ENCODE measurements at regions not wholly inside any gene's neighbourhood (a gene's known extent, or its start where the extent isn't known, plus 50 kb on each side); places are given as distances from the start of the nearest gene placed in this dataset. TPM values are rescaled to one million over a fixed set of nuclear protein-coding genes. Genes with fewer than 3 reads are reported as not detected.

DNA sequence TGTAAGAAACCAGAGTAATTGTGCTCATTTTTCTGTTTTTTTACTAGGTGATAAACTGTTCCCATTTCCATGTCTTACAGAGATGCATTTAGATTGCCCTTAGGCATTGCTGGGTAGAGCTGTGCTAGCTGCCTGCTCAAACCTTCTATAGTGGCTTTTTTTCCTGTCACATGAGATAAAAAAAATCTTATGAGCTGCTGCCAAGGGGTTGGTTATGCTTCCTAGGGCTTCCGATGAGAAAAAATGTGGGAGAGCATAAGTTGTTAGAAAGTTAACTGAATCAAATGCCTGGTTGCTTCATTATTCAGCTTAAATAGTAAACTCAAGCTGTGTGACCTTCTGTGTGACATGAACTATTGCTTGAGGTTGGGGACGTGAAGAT, 50.0 kb upstream of the NOX3 start:
- Mint-ChIP-seq H3K36me3 (ENCODE audit: low read depth) (no peaks in the 10 kb centered on the region), H3K4me1 (peaks cover 6% of the 10 kb centered on the region), H3K27ac (ENCODE audit: unreplicated experiment) (no peak overlapping the region), H3K9me3 (peaks cover 2% of the 10 kb centered on the region), H3K4me3 (no peak overlapping the region), H3K27me3 (ENCODE audit: low read depth) (no peaks in the 10 kb centered on the region)
- TF ChIP-seq, protein P1, sequence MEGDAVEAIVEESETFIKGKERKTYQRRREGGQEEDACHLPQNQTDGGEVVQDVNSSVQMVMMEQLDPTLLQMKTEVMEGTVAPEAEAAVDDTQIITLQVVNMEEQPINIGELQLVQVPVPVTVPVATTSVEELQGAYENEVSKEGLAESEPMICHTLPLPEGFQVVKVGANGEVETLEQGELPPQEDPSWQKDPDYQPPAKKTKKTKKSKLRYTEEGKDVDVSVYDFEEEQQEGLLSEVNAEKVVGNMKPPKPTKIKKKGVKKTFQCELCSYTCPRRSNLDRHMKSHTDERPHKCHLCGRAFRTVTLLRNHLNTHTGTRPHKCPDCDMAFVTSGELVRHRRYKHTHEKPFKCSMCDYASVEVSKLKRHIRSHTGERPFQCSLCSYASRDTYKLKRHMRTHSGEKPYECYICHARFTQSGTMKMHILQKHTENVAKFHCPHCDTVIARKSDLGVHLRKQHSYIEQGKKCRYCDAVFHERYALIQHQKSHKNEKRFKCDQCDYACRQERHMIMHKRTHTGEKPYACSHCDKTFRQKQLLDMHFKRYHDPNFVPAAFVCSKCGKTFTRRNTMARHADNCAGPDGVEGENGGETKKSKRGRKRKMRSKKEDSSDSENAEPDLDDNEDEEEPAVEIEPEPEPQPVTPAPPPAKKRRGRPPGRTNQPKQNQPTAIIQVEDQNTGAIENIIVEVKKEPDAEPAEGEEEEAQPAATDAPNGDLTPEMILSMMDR (conservative IDR thresholded peaks at IDR 0.05), result no peak
- DNase-seq (ENCODE audit: low read depth, low spot score), result no peak

Small RNA genes in the stretch of these regions (microRNA-seq; reads per million reads assigned to microRNA genes)
- gene MIR1202, result not detected
